T-helper 1 cell (primary cell): ENCODE measurements at regions not wholly inside any gene's neighbourhood (a gene's known extent, or its start where the extent isn't known, plus 50 kb on each side); places are given as distances from the start of the nearest gene placed in this dataset.

Experiments
- DNase-seq, 5 donors: peaks; one replicate each; pipeline ENCODE4 v3.0.0-alpha.2; 2012 to 2020

DNA sequence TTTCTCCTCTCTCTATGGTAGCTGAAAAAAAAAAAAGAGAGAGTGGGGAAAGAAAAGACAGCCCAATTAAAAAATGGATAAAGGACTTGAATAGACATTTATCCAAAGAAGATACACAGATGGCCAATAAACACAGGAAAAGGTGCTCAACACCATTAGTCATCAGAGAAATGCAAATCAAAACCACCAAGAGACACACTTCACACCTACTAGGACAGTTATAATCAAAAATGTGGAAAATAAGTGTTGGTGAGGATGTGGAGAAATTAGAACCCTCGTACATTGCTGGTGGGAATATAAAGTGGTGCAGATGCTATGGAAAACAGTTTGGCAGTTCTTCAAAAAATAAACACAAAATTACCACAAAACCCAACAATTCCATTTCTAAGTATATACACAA is 172.4 kb upstream of the GRIN2B start:
- no peak for DNase-seq

- DNase-seq: no peak
Measured at GRCh38 chr12:14156606-14157005, 175.2 kb upstream of the GRIN2B start.

- no peak for DNase-seq
Measured at GRCh38 chr12:14157088-14157747, 175.8 kb upstream of the GRIN2B start.

DNA sequence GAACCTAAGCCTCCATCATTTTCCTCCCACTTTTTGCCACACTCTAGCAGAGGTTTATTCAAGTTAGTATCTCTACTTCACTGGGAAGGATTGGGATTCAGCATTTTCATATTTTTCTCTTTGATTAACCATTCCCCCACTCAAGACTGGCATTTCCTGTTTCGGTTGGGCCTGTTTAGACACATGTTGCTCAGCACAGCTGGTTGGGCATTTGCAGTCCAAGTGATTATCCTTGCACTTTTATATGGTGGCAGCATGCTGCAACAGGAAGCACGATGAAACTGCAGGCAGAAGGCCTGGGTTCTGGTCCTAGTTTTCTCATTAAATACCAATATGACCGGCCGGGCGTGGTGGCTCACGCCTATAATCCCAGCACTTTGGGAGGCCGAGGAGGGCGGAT is 182.9 kb upstream of the GRIN2B start:
- no peak for DNase-seq

GRCh38 chr12:14167005-14167628 is 185.7 kb upstream of the GRIN2B start:
- peak in 2 of 5 donors; percentile 22 to 25 for DNase-seq

DNA sequence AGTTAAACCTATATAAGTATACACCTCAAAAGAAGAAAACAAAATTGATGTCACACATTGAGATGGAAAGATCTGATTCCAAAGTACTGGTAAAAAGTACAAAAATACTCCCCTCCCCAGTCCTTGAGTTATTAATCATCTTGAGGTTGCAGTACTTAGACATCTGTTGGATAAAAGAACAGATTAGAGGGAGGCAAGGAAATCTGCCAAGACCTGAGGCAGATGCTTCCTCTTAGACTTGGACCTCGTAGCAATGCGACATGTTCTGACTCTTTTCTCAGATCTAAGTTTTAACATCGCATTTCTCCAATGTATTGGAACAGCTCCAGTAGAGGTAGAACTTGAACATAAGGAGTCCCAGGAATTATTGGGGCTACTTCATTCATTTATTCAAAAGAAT is 187.9 kb upstream of the GRIN2B start:
- DNase-seq: no peak

DNA sequence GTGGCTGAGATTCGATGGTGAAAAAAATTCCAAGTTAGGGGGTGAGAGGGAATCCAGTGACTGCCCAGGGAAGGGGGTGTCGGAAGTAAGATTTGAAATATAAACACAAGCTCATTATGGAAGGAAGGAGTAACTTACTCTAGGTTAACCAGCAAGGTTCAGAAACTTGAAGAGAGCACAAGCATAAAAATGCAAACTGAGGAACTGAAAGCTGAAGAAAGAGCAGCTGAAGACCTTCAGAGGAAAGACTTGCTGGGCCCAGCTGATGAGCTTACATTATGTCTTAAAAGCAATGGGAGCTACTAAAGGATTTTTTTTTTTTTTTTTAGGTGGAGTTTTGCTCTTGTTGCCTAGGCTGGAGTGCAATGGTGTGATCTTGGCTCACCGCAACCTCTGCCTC is 189.7 kb upstream of the GRIN2B start:
- no peak for DNase-seq

GRCh38 chr12:14175206-14175605 is 190.3 kb upstream of the ATF7IP start:
- no peak for DNase-seq

DNA sequence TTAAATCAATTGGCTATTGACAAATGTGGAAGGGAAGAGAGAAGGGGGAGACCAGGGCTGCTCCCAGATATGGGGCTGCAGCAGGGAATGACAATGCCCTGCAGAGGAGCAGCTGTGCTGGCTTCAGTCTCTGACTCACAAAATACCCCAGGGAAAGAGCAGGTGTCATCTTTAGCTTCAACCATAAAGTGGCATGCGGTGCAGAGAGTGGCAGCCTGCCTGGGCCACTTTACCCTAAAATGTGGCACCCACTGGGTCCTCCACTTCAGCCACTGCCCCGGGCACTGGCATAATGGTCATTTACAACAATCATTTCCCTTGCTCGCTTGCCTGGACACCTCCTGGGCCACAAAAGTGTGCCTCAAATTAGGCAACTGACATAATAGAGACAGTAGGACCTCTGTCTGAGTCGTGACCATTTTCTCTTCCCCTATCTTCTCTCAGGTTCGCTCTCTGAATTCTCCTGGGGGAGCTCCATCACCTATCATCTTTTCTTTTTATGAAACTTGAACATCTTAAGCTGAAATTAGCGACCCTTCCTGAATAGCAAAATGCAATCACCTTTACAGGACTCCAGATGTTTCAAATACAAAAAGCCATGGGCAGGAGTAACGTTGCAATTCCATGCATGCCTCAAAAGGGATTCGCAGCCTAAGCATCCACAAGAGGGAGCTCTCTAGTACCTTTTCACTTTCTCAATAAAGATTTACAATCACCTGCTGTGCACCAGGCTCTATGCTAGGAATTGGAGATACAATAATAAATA is 179.9 kb upstream of the ATF7IP start:
- peak in 2 of 5 donors; percentile 2 to 13 for DNase-seq

- no peak for DNase-seq
Measured at GRCh38 chr12:14186193-14186502, 179.3 kb upstream of the ATF7IP start.

GRCh38 chr12:14187002-14187401 is 178.5 kb upstream of the ATF7IP start:
- DNase-seq: no peak

- DNase-seq: no peak
Measured at GRCh38 chr12:14187966-14188365, 177.5 kb upstream of the ATF7IP start.

GRCh38 chr12:14188744-14189143 is 176.7 kb upstream of the ATF7IP start:
- DNase-seq: no peak

- DNase-seq: no peak
Measured at GRCh38 chr12:14190694-14191093, 174.8 kb upstream of the ATF7IP start.

GRCh38 chr12:14191612-14192011 is 173.9 kb upstream of the ATF7IP start:
- DNase-seq: no peak

- DNase-seq: no peak
Measured at GRCh38 chr12:14193639-14194038, 171.8 kb upstream of the ATF7IP start.

DNA sequence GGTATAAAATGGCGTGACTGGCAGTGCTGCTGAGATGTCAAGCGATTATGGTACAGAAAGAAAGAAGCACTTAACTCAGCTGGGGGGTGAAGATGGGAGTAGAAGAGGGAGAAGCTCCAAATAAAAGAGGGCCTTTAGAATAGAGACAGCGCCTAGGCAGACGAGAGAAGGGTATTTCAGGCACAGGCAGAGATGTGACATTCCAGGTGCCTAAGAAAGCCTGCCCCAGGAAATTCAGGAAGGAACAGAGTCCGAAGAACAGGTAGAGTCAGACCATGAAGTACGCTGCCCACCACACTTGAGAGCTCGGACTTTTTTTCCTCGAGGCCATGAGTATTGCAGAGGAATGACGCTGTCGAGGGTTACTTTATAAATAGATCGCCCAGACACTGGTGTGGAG is 170.9 kb upstream of the ATF7IP start:
- DNase-seq: no peak

- no peak for DNase-seq
Measured at GRCh38 chr12:14199455-14200198, 165.9 kb upstream of the ATF7IP start.

GRCh38 chr12:14200598-14200997 is 164.9 kb upstream of the ATF7IP start:
- no peak for DNase-seq

DNA sequence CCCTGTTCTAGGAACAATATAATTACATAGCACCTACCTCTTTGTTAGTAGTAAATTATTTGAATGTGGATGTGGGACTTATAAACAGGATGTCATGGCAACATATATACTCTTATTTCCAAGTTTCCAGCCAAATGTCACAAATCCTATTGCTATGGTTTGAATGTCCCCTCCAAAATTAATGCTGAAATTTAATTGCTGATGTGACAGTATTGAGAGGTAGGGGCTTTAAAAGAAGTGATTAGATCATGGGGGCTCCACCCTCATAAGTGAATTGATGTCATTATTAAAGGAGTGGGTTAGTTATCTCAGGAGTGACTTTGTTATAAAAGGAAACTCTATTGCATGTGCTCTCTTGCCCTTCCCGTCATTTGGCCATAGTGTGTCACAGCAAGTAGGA is 164.2 kb upstream of the ATF7IP start:
- DNase-seq: no peak

DNA sequence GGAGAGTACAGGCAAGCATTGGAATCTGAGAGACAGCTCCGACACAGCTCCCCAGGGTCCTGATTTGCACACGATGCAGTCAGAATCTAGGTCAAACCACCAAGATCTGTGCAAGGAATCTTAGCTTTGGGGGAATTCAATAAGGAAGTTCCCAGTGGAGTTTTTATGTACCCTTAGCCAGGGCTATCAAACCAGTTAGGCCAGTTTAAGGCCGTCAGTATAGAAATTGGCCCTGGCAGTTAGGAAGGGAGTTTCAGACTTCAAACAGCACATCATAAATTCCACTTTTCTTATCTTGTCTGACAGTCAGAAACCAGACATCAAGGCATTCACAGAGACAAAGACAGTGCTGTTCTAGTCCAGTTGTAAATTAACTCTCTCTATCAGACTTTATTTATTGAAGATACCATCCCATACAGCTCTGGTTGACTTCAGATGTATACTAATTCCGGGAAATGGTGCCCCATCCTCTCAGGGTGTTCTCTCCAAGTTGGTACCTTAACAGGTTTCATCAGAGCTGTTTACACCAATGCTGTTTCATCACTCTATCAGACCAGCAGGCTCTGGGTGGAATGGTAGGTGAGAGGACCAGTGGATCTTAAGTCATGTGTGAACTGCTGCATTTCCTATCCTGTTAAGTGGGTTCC is 157.5 kb upstream of the ATF7IP start:
- no peak for DNase-seq

DNA sequence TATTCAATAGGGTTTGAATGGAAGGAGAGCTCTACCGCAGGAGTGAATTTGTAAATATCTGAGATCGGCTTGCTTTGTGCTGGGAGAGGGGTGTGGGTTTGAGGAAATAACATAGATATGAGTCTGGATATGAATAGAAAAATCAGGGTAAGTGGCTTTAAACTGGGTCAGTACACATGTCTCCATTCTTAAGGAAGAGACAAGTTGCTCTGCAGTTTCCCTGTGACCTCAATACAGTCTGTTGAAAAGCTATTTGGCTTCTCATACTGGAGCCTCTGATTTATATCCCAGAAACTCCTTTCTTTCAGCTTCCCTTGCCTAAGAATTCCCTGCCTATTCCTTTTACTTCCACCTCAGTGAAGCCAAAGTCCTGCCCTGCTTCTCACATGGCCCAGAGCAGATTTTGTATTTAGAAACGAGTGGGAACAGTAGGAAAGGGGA is 153.5 kb upstream of the ATF7IP start:
- DNase-seq: no peak

DNA sequence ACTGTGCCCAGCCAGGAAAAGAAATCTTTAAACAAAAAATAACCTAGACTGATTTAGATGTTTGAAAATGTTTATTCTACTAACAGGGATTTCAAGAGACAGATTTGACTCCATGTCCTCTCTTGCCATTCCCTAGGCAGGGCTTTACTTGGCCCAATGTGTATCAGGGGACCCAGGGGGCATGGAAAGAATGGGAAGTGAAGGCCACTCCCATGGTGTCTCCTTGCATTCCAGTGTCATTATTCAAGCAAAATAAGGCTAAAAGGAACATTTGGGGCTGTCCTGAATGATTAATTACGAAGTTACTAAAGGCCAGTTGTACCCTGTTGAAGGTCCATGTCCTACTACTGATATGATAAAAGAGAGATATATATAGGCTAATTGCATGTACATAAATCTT is 151.9 kb upstream of the ATF7IP start:
- DNase-seq: no peak
